ENCODE measurements at regions not wholly inside any gene's neighbourhood (a gene's known extent, or its start where the extent isn't known, plus 50 kb on each side); places are given as distances from the start of the nearest gene placed in this dataset.

DNA sequence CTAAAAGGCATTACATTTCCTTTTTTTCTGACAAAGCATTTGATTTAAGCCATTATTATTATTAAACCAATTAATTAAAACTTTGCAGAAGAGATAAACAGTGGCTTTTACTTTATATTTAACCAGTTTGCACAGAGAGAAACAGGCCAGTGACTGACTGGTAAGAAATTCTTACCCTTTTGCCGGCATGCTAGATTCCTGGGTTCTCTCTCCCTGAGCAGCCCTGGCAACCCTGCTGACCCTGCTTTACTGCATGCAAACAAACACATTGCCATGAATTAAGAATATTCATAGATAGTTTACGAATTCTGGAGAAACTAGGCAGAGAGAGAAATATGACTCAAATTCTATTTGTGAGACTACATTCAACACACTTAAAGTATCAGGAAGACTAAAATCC lies 1381.4 kb upstream of the IGFBP7 start:
- no peak for ATAC-seq
- Histone ChIP-seq H3K9me3 (ENCODE audit: low read length) (no peaks in the 10 kb centered on the region), H3K27me3 (ENCODE audit: low read length) (no peaks in the 10 kb centered on the region), H3K79me2 (ENCODE audit: low read length) (no peaks in the 10 kb centered on the region), H3K4me1 (ENCODE audit: insufficient read depth, low read length) (no peaks in the 10 kb centered on the region), H3K9me2 (replicated peaks; ENCODE audit: low read length) (no peaks in the 10 kb centered on the region), H2AFZ (ENCODE audit: low read length) (no peak overlapping the region), H3F3A (ENCODE audit: low read length, unreplicated experiment) (no peaks in the 10 kb centered on the region), H3K4me2 (ENCODE audit: low read length) (no peak overlapping the region), H3K27ac (ENCODE audit: low read length) (no peak overlapping the region), H4K20me1 (ENCODE audit: low read length) (no peaks in the 10 kb centered on the region), H3K36me3 (ENCODE audit: low read depth, low read length) (no peaks in the 10 kb centered on the region), H3K9ac (ENCODE audit: low read length) (no peak overlapping the region), H3K4me3 (ENCODE audit: low read length) (no peak overlapping the region)
- TF ChIP-seq EZH2phosphoT487 (IDR thresholded peaks at IDR 0.05; ENCODE audit: borderline replicate concordance, low read length) (no peak), EZH2 (IDR thresholded peaks at IDR 0.05; ENCODE audit: low read length, unreplicated experiment) (no peak)
- TF ChIP-seq, protein P1, sequence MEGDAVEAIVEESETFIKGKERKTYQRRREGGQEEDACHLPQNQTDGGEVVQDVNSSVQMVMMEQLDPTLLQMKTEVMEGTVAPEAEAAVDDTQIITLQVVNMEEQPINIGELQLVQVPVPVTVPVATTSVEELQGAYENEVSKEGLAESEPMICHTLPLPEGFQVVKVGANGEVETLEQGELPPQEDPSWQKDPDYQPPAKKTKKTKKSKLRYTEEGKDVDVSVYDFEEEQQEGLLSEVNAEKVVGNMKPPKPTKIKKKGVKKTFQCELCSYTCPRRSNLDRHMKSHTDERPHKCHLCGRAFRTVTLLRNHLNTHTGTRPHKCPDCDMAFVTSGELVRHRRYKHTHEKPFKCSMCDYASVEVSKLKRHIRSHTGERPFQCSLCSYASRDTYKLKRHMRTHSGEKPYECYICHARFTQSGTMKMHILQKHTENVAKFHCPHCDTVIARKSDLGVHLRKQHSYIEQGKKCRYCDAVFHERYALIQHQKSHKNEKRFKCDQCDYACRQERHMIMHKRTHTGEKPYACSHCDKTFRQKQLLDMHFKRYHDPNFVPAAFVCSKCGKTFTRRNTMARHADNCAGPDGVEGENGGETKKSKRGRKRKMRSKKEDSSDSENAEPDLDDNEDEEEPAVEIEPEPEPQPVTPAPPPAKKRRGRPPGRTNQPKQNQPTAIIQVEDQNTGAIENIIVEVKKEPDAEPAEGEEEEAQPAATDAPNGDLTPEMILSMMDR (conservative IDR thresholded peaks at IDR 0.05; ENCODE audit: low read depth, low read length) = no peak
- ChIA-PET POLR2A (ENCODE audit: unreplicated experiment) (no interaction called here), CTCF (interaction anchor here (0.7 kb wide), 1 partner anchor 12 kb away, joined by 4 read pairs; no protein-coding TSS in a partner anchor)
- no TSS peak for BruUV-seq (replicated peaks)
- no peak for DNase-seq
- intact Hi-C loops (cut with micrococcal nuclease) = no loop called here

DNA sequence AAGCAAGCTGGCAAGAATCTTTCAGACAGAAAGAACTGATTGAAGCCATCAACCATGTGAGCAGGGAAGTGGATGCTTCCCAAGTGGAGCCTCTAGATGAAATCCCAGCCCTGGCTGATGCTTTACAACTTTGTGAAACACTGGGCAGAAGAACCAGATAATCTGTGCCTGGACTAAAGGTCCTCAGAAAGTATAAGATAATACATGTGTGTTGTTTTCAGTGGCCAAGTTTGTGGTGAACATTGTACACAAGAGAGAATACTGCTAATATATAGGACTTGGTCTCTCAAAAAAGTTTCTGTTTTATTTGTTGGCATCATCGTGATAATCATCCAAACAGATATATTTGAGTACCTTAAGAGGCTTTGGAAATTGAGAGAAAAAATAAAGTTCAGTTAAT lies 1367.8 kb upstream of the IGFBP7 start:
- Histone ChIP-seq H3K27ac (ENCODE audit: low read length) (no peak overlapping the region), H3K27me3 (ENCODE audit: low read length) (no peaks in the 10 kb centered on the region), H3K4me2 (ENCODE audit: low read length) (no peak overlapping the region), H3K4me3 (ENCODE audit: low read length) (no peak overlapping the region), H3K9ac (ENCODE audit: low read length) (no peak overlapping the region), H4K20me1 (ENCODE audit: low read length) (no peaks in the 10 kb centered on the region), H2AFZ (ENCODE audit: low read length) (no peak overlapping the region), H3K4me1 (ENCODE audit: insufficient read depth, low read length) (no peaks in the 10 kb centered on the region), H3K9me3 (ENCODE audit: low read length) (no peaks in the 10 kb centered on the region), H3K79me2 (ENCODE audit: low read length) (no peaks in the 10 kb centered on the region), H3K9me2 (replicated peaks; ENCODE audit: low read length) (no peaks in the 10 kb centered on the region), H3F3A (ENCODE audit: low read length, unreplicated experiment) (no peaks in the 10 kb centered on the region), H3K36me3 (ENCODE audit: low read depth, low read length) (no peaks in the 10 kb centered on the region)
- intact Hi-C loops (cut with micrococcal nuclease) = no loop called here
- DNase-seq (no peak), ATAC-seq (no peak)
- CTCF ChIA-PET = no interaction called here
- POLR2A ChIA-PET (ENCODE audit: unreplicated experiment) = no interaction called here
- no TSS peak for BruUV-seq (replicated peaks)
- TF ChIP-seq EZH2 (IDR thresholded peaks at IDR 0.05; ENCODE audit: low read length, unreplicated experiment) = no peak
- TF ChIP-seq, protein P1 (conservative IDR thresholded peaks at IDR 0.05; ENCODE audit: low read depth, low read length) = no peak

DNA sequence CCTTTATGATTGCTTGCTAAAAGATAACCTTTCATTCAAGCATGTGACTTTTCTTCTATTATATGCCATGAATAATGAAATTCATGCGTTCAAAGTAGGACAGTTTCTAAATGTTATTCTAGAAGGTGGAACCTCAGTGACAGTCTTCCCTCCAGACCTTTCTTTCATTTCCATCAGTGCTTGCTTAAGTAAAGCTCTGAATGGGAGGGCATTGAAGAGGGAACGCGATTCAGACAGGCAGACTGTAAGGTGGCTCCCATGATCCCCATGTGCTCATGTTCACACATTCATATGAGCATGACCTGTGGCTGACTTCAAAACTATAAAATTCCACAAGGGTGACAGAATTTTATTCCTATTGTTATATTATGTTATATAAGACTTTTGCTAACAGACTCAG lies 1367.3 kb upstream of the IGFBP7 start:
- H3K4me3 ChIP-seq (ENCODE audit: low read length) = no peak overlapping the region
- no peak overlapping the region for H3K27ac ChIP-seq (ENCODE audit: low read length)
- no peaks in the 10 kb centered on the region for H4K20me1 ChIP-seq (ENCODE audit: low read length)
- no peak overlapping the region for H2AFZ ChIP-seq (ENCODE audit: low read length)
- no peak overlapping the region for H3K4me2 ChIP-seq (ENCODE audit: low read length)
- no peaks in the 10 kb centered on the region for H3K9me2 ChIP-seq (replicated peaks; ENCODE audit: low read length)
- intact Hi-C loops (cut with micrococcal nuclease) = no loop called here
- TF ChIP-seq EZH2phosphoT487 (IDR thresholded peaks at IDR 0.05; ENCODE audit: borderline replicate concordance, low read length) (no peak), EZH2 (IDR thresholded peaks at IDR 0.05; ENCODE audit: low read length, unreplicated experiment) (no peak)
- TF ChIP-seq, protein P1 (conservative IDR thresholded peaks at IDR 0.05; ENCODE audit: low read depth, low read length) = no peak
- no peaks in the 10 kb centered on the region for H3K4me1 ChIP-seq (ENCODE audit: insufficient read depth, low read length)
- no TSS peak for BruUV-seq (replicated peaks)
- ATAC-seq = no peak
- POLR2A ChIA-PET (ENCODE audit: unreplicated experiment) = no interaction called here
- no peak for DNase-seq
- CTCF ChIA-PET = no interaction called here
- H3K36me3 ChIP-seq (ENCODE audit: low read depth, low read length) = no peaks in the 10 kb centered on the region
- no peaks in the 10 kb centered on the region for H3K9me3 ChIP-seq (ENCODE audit: low read length)
- H3F3A ChIP-seq (ENCODE audit: low read length, unreplicated experiment) = no peaks in the 10 kb centered on the region
- H3K27me3 ChIP-seq (ENCODE audit: low read length) = no peaks in the 10 kb centered on the region
- H3K9ac ChIP-seq (ENCODE audit: low read length) = no peak overlapping the region
- no peaks in the 10 kb centered on the region for H3K79me2 ChIP-seq (ENCODE audit: low read length)

Data from PC-3 (cell line).